Fibroblast of pulmonary artery (primary cell): ENCODE measurements at regions not wholly inside any gene's neighbourhood (a gene's known extent, or its start where the extent isn't known, plus 50 kb on each side); places are given as distances from the start of the nearest gene placed in this dataset.
"Not testable (repeated sequence)": the region's sequence is repeated elsewhere in the genome, so short reads cannot be mapped to it uniquely, and the experiment has no call there.

Experiments
- DNase-seq: peaks from one replicate; pipeline ENCODE4 v3.0.0-alpha.2; 2010; ENCODE audit warnings: low read depth
- H3K4me3 ChIP-seq: replicated peaks from 2 replicates; pipeline ENCODE4 v1.5.1; 2011; ENCODE audit warnings: low read depth, mild to moderate bottlenecking, control low read depth, low read length, moderate library complexity
- TF ChIP-seq, protein P1 (sequence below): IDR thresholded peaks from 2 replicates; pipeline ENCODE4 v1.5.1; 2011; ENCODE audit warnings: mild to moderate bottlenecking, control low read depth, low read length, inconsistent platforms; ENCODE audit errors: missing control alignments

DNA sequence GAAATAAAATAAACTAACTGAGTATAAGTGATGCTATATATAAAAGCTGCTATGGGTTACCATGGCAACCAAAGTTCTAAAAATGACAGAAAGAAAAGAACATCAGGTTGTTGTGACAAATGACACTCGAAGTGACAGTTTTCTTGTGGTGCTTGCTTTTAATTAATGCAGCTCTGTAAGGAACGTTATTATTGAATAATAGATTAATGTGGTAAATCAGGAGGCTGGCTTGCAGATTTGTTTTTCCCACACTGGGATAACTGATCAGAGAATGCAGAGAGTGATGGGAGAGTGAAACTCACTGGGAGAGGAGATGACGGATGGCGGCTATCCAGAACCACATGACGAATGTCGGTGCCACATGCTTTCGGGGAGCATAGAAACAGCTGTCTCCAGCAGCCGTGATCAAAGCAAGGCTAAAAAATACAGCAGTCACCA is 207.0 kb upstream of the ATP10A start:
- DNase-seq, result no peak
- H3K4me3 ChIP-seq, result no peak overlapping the region
- TF ChIP-seq, protein P1, sequence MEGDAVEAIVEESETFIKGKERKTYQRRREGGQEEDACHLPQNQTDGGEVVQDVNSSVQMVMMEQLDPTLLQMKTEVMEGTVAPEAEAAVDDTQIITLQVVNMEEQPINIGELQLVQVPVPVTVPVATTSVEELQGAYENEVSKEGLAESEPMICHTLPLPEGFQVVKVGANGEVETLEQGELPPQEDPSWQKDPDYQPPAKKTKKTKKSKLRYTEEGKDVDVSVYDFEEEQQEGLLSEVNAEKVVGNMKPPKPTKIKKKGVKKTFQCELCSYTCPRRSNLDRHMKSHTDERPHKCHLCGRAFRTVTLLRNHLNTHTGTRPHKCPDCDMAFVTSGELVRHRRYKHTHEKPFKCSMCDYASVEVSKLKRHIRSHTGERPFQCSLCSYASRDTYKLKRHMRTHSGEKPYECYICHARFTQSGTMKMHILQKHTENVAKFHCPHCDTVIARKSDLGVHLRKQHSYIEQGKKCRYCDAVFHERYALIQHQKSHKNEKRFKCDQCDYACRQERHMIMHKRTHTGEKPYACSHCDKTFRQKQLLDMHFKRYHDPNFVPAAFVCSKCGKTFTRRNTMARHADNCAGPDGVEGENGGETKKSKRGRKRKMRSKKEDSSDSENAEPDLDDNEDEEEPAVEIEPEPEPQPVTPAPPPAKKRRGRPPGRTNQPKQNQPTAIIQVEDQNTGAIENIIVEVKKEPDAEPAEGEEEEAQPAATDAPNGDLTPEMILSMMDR, result no peak

DNA sequence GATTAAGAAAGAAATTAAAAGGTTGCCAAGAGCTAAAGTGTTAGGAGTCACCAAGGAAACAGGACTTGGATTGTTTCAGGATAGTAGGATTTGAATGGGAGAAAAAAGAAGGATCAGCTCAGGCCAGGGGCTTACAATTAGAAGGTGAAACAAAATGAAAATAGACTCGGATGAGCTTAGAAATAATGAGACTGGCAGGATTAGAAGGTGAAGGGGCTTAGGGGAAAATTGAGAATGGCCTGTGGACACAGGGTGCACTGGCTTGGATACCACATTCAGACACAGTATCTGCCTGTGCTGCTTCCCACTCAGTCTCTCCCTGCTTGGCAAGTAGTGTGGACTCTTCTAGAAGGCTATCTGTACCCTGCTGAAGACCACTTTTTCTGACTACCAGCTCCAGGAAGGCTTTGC is 206.1 kb upstream of the ATP10A start:
- no peak for DNase-seq
- no peak overlapping the region for H3K4me3 ChIP-seq
- TF ChIP-seq, protein P1, result no peak

DNA sequence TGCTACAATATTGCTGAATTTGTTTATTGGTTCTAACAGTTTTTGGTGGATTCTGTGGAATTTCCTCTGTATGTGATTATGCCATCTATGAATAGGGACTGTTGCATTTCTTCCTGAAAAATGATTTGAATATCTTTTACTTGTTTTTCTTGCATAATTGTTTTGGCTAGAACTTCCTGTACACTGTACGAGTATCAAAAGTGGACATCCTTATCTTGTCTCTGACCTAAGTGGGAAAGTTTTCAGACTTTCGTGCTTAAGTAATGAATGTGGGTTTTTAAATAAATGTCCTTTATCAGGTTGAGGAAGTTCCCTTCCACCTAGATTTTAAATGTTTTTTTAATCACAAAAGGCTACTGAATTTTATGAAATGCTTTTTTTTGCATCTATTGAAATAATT is 203.8 kb upstream of the ATP10A start:
- TF ChIP-seq, protein P1, result no peak

DNA sequence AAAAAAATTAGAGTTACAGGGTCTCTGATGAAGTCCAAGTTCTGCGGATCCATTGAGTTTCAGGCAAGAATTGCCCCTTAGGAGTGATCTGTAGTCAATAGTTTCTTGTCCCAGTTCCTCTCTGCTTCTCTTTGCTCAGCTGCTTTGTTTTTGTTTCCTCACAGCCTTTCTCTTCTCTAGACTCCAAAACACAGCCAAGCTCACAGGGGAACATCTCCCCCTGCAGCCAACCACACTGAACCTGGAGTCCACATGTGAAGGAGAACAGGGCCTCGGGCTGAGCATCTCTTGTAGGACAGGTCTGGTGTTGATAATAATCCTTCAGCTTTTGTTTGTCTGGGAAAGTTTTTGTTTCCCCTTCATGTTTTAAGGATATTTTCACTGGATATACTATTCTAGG is 202.6 kb upstream of the ATP10A start:
- no peak overlapping the region for H3K4me3 ChIP-seq
- DNase-seq, result no peak
- TF ChIP-seq, protein P1, result no peak

More for the DNA sequence above, 203.8 kb upstream of the ATP10A start:
- no peak overlapping the region for H3K4me3 ChIP-seq
- peak; percentile 6 for DNase-seq

DNA sequence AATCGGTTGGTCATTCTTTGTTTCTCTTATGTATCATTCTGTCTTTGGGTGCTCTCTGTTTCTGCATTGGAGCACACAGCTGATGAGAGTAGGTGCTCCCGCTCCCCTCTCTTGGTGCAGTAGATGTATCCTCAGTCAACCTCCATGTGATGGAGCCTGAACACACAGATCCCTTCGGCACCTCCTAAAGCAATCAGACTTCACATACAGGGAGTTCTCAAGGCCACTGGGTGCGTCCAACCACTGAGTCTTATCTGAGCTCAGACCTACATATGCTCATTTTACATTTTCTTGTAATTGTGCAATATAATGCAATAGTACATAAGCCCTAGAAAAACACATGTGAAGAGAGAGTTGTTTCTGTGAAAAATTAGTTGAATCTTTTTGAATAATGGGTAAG is 198.1 kb upstream of the ATP10A start:
- no peak overlapping the region for H3K4me3 ChIP-seq
- DNase-seq, result no peak
- TF ChIP-seq, protein P1, result no peak

DNA sequence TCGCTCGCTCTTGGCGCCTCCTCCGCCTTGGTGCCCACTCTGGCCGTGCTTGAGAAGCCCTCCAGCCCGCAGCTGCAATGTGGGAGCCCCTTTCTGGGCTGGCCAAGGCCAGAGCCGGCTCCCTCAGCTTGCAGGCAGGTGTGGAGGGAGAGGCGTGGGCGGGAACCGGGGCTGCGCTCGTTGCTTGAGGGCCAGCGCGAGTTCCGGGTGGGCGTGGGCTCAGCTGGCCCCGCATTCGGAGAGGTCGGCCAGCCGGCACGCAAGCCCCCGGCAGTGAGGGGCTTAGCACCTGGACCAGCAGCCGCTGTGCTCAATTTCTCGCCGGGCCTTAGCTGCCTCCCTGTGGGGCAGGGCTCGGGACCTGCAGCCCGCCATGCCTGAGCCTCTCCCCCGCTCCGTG is 193.6 kb upstream of the ATP10A start:
- H3K4me3 ChIP-seq, DNase-seq: not testable (repeated sequence)

DNA sequence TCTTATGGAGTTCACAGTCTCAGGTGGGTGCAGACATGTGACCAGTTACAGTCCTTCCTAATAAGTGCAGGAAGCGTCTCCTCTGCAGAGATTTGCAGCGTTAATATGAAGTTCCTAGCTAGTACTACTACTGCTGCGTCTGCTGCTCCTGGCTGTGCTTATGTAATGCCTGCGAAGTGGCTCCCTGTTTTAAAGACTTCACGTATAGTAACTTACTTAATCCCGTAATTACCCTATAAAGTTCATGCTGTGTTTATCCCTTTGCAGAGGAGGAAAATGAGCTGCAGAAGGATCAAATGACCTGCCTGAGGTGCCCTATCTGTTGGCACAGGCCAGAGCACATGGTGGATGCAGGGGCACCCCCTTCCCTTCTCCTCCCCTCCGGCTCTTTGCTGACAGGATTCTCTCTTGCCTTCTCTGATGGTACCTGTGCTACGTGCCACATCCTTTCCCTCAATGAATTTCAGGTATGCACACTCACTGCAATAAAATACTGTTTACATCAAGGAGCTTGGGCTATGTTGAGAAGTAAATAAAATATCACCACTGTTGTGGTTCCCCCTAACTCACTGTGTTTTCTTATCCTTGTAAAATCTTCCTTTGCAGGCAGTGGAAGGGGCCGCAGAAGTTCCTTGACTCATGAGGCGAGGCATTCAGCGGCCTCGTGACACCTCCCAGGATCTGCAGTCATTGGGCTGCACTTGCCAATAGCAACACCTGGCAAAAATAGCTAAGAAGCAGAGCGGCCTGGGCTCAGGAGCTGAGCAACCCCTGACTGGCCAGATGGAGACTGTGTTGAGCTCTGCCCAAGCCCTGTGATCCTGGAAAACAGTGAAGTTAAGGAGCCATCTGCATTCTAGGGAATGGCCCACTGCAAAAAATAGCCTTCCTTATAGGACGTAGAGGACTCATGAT is 188.9 kb upstream of the ATP10A start:
- TF ChIP-seq, protein P1, result no peak
- DNase-seq, result no peak
- no peak overlapping the region for H3K4me3 ChIP-seq
